CD4-positive, alpha-beta T cell treated with Interleukin-17A for 1 hour (primary cell): ENCODE measurements at regions not wholly inside any gene's neighbourhood (a gene's known extent, or its start where the extent isn't known, plus 50 kb on each side); places are given as distances from the start of the nearest gene placed in this dataset.
"Not testable (repeated sequence)": the region's sequence is repeated elsewhere in the genome, so short reads cannot be mapped to it uniquely, and the experiment has no call there.

Experiments used
- DNase-seq: peaks from one replicate; pipeline ENCODE4 v3.0.0-alpha.2; 2020

DNA sequence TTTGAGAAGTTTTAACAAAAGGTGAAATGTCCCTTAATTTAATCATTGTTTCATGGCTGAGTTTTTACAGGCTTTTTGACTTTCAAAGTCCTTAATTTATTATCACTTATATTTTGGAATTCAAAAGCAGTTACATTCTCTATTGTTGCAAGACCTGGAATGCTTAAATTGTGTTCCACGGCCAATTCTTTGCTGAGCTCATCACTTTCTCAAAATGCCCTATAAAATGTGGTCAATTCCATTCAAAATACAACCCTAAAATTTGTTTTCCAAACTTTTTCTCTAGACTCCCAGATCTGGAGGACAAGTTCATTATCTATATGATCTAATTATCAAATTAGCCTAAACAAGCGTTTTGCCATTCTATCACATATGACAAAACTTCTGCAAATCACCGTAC, 1051.2 kb downstream of the TDRD15 start:
- no peak for DNase-seq

DNA sequence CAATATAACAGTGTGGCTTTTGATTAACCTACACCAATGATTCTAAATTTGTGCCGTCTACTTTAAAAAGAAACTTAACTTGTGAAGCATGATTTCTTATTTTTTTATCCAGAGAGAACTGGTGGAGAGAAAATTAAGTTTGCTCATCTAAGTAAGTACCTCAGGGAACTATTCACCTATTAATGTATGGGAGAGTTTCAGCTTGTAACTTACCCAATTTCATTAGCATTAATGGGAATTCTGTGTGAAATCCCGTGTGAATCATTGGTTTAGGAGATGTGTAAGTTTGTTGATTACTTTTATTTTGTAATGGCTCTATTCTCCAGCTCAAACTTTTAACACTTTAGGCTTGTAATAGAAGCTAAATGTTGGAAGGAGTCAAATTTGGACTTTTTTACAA, 1061.5 kb downstream of the TDRD15 start:
- no peak for DNase-seq

DNA sequence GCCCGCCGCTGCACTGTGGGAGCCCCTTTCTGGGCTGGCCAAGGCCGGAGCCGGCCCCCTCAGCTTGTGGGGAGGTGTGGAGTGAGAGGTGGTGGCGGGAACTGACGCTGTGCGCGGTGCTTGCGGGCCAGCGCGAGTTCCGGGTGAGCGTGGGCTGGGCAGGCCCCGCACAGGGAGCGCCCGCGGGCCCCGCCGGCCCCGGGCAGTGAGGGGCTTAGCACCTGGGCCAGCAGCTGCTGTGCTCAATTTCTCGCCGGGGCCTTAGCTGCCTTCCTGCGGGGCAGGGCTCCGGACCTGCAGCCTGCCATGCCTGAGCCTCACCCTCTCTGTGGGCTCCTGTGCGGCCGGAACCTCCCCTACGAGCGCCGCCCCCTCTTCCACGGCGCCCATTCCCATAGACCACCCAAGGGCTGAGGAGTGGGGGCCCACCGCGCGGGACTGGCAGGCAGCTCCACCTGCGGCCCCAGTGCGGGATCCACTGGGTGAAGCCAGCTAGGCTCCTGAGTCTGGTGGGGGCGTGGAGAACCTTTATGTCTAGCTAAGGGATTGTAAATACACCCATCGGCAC, 1062.6 kb downstream of the TDRD15 start:
- DNase-seq, result not testable (repeated sequence)

DNA sequence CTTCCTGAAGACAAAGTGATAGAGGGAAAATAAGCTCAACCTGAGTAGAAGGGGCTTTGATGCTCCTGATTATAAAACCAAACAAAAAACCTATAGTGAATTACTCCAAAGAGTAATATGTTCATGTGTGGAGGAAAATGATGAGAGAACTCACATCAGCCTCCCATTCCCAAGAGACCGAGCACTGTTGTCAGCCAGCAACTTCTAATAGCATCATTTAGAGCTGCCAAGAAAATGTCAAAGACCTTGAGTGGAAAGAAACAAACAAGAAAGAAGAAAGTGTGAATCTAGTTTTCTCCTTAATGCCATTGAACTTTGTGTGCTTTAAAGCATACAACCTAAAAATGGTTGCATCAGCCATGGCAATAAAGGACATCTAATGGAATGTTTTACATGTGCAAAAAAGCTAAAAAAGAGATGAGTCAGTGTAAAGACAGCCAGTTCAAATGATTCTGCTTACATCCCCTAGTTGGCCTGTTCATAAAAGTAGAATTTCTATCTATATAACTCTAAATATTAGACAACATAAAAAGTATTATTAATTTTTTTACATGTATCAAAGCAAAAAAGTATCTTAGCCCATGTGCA, 1066.2 kb downstream of the TDRD15 start:
- DNase-seq, result no peak

DNA sequence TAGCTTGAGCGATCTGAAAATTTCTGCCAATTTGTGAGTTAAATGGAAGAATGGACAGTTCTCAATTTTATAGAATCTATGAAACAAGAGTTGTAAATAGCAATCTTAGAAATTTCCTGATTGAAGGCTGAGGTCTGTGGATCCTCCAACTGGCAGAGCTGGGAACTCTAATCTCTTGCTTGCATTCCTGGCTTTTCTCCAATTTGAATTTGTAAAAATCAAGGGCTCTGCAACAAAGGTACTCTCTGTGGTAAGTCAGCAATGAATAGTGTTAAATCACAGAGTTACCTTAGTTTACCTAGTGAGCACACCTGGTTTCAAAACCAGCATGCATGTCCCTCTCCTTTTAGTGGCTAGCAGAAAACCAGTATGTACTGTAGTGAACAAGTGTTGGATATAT, 1070.5 kb downstream of the TDRD15 start:
- no peak for DNase-seq

DNA sequence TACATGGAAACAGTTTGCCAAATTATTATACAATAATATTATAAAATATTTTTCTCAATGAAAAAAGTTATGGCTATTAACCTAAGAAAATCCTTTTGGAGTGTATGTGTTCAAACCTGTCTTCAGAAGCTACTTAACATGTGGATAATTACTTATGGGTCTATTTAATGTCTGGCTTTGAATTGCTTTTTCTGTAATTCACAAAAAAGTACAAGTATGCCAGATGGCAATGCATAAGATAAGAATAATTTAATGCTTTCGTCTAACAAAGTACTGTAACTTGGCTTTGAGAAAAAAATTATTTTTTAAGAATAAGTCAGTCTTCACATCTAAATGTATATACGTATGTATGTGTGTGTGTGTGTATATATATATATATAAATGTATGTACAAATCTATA, 1073.0 kb downstream of the TDRD15 start:
- no peak for DNase-seq

DNA sequence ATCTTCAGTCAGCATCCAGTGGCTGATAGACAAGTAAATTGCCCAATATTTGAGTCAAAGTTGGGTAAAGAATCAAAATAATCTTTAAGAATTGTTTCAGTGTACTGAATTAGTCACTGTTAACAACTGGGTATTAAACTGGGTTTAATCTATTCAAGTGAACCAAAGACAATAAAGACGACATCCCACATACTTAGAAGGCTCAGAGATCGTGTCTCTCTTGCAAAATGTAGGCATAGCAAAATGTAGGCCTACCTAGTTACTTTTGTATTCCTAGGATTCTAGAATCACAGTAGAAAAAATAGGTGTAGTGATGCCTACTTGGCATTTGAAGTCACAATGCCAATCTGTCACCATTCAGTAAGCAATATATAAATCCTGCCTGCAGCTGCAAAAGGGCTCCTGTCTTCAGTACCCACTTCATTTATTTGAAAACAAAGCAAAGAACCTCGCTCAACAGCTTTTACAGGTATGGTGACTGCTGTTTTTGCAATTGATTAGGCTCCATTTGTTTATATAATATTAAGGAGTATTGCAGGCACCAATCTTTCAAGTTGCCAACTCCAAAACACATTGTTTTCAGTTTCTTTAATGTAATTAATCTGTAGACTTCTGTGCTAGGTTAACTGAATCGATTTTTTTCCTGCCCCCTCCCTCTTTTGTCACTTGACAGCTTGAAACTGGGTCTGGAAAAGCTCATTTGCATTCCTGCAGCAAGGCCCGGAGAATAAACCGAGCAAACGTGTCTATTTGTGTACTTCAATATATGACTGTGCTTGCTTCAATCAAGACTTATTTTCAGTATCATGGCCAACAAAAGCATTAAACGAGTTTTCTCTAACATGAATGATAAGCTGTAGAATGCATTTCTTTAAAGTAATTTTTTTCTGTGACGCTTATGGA, 1074.9 kb downstream of the TDRD15 start:
- DNase-seq, result no peak

DNA sequence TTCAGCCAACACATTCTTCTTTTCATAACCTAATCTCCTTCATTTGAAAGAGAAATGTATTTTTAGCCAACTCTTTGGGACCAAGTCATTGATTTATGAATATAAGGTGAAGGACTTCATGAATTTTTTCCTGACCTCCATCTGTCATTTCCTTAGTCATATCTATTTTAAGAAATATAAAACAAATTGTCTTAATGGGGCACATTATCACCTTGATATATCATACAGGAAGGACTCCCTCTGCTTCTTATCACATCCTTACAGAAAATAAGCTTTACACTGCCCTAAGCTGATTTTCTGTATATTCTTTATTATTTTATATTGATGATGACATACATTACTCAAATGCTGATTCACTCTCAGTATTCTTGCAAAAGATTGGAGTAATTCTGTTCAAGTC, 1076.2 kb downstream of the TDRD15 start:
- DNase-seq, result no peak

DNA sequence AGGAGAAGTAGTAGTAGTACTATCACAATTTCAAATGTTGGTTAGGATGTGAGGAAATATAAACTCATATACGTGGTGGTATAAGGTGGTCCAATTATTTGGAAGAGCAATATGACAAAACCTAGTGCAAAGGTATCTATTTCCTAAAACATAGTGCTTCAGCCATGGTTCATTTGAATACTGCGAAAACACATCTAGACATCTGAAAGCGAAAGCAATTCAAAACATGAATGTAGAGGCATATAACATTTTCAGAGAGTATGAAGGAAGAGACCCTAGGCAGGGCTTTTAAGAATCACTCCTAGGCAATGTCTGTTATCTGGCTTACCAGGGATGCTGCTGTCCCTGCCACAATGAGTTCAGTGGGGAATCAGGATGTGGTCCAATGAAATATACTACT, 1085.8 kb downstream of the TDRD15 start:
- DNase-seq, result no peak

DNA sequence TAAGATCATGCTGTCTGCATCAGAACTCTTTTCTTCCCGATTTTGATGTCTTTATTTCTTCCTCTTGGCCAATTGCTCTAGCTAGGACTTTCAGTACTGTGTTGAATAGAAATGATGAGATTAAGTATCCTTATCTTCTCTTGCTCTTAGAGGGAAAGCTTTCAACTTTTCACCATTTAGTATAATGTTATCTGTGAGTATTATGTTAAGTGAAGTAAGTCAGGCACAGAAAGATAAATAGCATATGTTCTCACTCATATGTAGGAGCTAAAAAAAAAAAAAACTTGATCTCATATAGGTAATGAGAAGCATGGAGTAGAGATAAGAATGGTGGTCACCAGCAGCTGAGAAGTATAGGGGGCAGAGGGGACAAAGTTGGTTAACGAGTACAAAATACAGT, 1089.5 kb downstream of the TDRD15 start:
- no peak for DNase-seq

DNA sequence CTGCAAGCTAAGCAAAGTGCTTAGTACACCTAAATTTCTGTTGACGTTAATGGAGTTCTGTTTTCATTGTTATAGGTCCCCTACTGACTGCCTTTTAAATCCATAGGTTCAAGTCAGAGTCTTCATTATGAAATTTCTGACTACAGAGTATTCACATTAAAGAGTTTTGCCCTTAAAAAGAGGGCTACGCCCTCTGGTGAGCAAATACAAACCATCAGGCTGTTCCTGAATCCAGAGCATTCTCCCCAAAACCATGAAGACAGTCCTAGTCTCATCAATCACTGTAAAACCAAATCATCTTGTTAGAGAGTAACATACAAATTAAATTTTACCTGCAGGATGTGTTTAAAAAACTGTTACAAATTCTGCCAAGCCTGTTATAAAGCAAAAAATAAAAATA, 1091.7 kb downstream of the TDRD15 start:
- DNase-seq, result no peak

DNA sequence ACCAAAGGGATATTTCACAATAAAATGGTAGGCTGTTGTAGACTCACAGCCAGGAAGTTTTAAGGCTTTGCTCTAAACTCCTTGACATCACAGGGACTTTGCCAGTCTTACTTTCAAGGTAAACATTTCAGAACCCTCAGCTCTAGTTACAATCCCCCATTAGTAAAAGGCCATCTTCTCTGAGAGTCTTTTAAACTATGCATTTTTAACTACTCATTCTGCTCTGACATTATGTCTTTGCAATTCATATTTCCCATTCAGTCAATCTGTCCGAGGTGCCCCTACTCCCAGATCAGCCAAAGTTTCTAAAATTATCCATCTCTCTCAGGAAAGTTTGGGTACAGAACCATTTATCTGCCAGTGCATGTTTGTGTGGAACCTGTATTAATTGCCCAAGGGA, 1094.1 kb downstream of the TDRD15 start:
- DNase-seq, result no peak

DNA sequence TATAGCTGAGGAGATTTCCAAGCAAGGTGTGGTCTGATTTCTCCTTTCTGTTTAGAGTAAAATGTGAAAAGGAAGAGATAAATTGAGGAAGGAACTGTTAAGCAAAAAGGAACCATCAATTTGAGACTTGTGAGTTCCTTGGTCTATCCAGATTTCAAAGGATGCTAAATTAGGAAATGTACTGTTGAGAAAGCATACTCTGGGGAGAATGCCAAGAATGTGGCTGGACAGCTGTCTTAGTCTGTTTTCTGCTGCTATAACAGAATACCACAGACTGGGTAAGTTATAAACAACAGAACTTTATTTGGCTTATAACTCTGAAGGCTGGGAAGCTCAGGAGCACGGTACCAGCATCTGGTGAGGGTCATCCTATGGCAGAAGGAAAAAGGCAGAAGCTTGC, 1097.2 kb downstream of the TDRD15 start:
- DNase-seq, result no peak

DNA sequence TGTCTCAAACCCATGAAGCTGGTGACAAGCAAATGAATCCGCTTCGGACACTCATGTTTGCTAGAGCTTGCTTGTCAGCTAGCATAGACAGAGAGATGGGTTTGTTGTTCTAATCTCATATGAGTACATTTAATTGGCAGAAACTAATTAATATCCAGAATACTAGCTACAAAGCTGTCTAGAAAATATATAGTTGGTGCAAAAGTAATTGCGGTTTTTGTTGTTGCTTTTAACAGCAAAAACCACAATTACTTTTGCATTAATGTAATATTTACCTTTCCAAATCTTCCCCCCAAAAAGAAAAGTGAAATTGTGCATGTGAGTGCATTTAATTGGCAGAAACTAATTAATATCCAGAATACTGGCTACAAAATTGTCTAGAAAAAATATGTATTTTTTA, 1115.2 kb downstream of the TDRD15 start:
- DNase-seq, result no peak

DNA sequence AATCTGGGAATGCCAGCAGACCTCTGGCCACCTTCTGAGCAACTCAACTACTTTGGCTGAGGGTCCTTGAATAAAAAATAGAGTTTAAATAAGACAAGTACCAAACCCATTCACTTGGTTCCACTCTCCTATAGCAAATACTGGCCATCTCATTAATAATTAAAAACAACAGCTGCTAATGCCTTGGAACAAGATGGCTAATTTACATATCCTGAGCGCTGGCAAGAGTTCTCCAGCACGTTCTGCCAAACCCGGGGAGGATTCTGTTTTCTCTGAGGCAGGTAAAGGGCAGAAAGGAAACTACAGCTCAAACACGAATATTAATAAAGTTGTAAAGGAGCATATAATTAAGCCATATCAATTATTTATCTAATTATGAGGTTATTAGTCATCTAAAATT, 1123.7 kb downstream of the TDRD15 start:
- DNase-seq, result no peak

DNA sequence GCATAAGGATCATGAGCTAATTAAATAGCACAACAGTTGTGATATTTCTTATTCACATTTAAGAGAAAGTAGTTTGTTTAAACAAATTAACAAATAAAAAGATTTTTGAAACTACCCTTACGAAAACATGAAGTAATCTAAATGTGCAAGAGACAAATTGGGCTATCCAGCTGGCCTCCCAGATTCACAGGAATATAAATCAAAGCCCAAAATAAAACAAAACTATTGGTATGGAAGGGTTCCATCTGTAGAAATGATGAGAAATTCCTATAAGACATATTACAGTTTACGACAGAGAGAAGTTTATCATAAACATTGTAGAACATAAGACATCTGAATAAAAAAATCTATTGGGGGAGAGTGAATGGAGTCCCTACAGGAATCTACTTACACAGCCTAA, 1125.1 kb downstream of the TDRD15 start:
- no peak for DNase-seq

DNA sequence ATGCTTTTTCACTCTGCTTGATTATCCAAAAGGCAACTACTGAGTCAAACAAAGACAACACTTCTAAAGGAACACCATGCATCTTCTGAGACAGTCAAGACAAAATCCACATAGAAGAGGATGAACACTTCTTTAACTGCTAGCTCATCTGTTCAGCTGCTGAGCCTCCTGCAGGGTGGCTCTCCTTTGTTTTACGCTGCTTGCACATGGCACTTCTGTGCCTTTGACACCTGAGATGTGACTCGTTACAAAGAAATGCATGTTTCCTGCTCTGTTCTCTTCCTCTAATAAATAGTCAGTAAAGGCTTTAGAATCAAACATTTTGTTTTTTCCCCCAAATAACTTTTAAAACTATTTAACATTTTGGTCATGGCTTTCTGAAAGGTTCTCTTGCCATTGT, 1129.4 kb downstream of the TDRD15 start:
- DNase-seq, result no peak

DNA sequence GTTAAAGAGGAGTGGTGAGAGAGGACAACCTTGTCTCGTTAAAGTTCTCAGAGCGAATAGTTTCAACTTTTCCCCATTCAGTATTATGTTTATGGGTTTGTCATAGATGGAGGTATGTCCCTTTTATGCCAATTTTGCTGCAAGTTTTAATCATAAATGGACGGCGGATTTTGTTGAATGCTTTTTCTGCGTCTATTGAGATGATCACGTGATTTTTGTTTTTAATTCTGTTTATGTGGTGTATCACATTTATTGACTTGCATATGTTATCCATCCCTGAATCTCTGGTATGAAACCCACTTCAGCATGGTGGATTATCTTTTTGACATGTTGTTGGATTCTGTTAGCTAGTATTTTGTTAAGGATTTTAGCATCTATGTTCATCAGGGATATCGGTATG, 1123.8 kb upstream of the KLHL29 start:
- DNase-seq, result no peak

DNA sequence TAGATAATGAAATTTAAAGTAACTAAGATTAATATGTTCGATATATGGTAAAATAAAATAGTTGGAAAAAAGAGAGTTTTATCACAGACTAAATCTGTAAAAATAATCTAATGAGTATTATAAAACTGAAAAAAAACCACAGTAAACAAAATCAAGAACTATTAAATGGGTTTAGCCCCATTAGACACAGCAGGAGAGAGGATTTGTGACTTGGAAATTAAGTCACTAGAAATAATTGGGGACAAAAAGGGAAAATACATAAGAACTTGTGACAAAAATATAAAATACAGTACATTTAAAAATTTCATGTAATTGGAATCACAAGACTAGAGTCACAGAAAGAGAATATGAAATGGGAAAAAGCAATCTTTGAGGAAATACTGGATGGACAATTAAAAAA, 1114.6 kb upstream of the KLHL29 start:
- DNase-seq, result no peak

DNA sequence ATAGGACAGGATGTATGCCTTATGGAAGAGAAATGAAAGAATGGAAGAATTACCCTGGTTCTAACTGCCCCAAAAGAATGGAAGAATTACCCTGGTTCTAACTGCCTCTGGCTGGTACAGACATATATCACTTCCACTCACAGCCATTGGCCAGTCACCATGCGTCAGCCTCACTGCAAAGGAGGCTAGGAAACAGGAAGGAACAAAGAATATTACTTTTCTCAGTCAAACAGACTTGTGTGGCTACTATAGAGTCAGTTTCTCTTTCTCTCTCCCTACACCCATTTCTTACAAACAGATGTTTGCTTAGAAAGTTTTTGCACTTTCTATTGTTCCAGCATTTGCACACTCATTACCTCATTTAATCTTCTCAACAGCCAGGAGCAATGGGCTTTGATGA, 1111.1 kb upstream of the KLHL29 start:
- DNase-seq, result no peak

DNA sequence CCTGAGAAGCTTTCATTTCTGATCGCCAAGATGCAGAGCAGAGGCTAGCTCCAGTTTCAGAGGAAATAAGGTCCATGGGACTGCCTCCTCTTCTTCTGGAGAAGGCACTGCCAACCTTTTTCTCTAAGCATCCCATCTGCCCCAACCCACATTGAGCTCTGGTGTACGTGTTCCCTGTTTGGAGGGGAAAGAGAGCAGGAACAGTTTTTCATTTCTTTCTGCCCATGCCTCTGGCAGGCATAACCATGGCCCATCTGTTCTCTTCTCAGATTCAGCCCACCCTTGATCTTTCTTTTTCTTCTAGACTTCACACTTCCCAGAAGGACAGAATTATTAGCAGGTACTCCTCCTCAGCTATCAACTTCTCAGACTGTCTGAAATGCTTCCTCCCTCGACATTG, 1110.3 kb upstream of the KLHL29 start:
- no peak for DNase-seq

DNA sequence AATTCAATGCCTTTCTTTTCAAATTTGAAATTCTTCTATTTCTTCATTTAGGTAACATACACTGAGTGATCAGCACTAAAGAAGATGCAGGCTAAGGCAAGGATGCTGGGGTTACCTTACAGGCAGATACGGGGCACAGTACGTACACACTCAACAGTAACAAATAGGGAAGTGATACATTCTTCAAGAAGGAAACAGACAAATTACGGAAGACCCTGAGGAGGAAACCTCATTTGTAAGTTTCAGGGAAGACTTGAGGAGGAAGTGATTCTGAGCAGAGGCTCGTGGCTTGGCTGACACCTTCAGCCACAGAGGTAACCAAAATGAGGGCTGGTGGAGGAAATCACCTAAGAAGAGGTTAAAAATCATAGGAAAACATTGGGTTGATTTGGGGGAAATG, 1108.3 kb upstream of the KLHL29 start:
- DNase-seq, result no peak

DNA sequence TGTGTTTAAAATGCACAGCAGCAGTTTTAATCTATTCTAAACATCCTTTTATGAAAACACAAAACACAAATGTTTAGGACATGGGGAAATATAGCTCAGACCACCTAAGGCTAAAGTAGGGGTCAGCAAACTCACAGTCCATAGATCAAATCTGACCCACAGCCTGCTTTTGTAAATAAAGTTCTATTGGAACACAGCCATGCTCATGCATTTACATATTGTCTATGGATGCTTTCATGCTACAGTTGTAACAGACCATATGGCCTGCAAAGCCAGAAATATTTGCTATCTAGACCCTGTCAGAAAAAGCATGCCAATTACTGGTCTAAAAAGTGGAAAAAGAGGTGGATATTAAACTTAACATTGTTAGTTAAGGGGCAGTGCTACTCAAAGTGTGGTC, 1105.4 kb upstream of the KLHL29 start:
- no peak for DNase-seq

DNA sequence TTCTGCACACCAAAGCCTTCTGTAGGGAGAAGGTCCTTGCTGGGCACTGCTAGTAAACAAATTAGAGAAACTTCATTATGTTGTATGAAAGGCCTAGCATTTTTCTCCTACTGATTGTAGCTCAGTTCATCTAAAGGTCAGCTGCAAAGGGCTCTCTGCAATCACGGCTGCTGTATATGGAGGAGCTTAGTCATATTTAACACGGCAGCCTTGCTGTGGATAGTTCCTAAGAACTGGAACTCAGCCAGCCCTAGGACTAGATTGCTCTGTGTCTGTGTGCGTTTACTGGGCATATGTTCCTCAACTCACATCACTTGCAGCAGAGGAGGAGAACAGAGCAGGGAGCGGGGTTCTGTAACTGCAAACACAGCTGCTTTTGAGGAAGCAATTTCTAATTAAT, 1103.9 kb upstream of the KLHL29 start:
- no peak for DNase-seq

DNA sequence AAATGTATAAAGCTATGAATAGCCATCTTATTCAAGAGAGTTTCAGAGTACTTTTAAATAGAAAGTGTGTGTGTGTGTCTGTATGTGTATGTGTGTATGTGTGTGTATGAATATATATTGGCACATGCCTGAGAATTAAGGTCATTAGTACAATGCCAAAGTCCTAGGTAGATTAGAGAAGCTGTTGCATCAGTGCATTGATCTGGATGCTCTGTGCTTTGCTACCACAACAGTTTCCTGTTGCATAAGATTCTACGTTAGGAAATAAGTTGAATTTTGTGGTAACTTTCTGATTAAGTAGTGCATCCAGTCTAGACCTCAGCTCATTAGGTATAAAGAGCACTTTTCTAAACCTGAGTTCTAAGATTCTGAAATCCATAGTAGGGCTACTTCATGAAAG, 1102.8 kb upstream of the KLHL29 start:
- no peak for DNase-seq
